HL-60/S4 (cell line): ENCODE measurements at regions not wholly inside any gene's neighbourhood (a gene's known extent, or its start where the extent isn't known, plus 50 kb on each side); places are given as distances from the start of the nearest gene placed in this dataset.
"Not testable (repeated sequence)": the region's sequence is repeated elsewhere in the genome, so short reads cannot be mapped to it uniquely, and the experiment has no call there.

ENCODE experiments used
- in situ Hi-C: fragments of 300-500 bp; cut with MboI; formaldehyde crosslinking; loops from 2 replicates; pipeline ENCODE4 v1.14.3; 2022; ENCODE audit warnings: low sequenced_read_pairs

- in situ Hi-C loops, result no loop called here
These were observed 51.2 kb upstream of the PRR5 start for GRCh38 chr22:44650806-44651205.

GRCh38 chr22:44648821-44649565 lies 53.0 kb upstream of the PRR5 start:
- in situ Hi-C loops, result no loop called here

- in situ Hi-C loops, result no loop called here
These were observed 53.8 kb upstream of the PRR5 start for GRCh38 chr22:44648085-44648820.

- in situ Hi-C loops, result no loop called here
These were observed 54.9 kb upstream of the PRR5 start for GRCh38 chr22:44647141-44647540.

- in situ Hi-C loops, result no loop called here
These were observed 55.3 kb upstream of the PRR5 start for GRCh38 chr22:44646668-44647067.

GRCh38 chr22:44646141-44646540 lies 55.9 kb upstream of the PRR5 start:
- in situ Hi-C loops, result no loop called here

- in situ Hi-C loops, result no loop called here
These were observed 56.5 kb upstream of the PRR5 start for GRCh38 chr22:44645531-44645930.

- in situ Hi-C loops, result no loop called here
These were observed 56.9 kb upstream of the PRR5 start for GRCh38 chr22:44645083-44645482.

- in situ Hi-C loops, result not testable (repeated sequence)
These were observed 58.4 kb upstream of the PRR5 start for GRCh38 chr22:44643526-44644101.

- in situ Hi-C loops, result no loop called here
These were observed 59.8 kb upstream of the PRR5 start for GRCh38 chr22:44642096-44642644.

GRCh38 chr22:44640618-44641155 lies 61.3 kb upstream of the PRR5 start:
- in situ Hi-C loops, result no loop called here

GRCh38 chr22:44639891-44640617 lies 62.0 kb upstream of the PRR5 start:
- in situ Hi-C loops, result no loop called here

GRCh38 chr22:44638971-44639760 lies 62.8 kb upstream of the PRR5 start:
- in situ Hi-C loops, result no loop called here

GRCh38 chr22:44636502-44637206 lies 65.3 kb upstream of the PRR5 start:
- in situ Hi-C loops, result not testable (repeated sequence)

GRCh38 chr22:44635567-44635966 lies 66.4 kb upstream of the PRR5 start:
- in situ Hi-C loops, result not testable (repeated sequence)

- in situ Hi-C loops, result no loop called here
These were observed 67.3 kb upstream of the PRR5 start for GRCh38 chr22:44634426-44635321.

GRCh38 chr22:44633647-44634046 lies 68.4 kb upstream of the PRR5 start:
- in situ Hi-C loops, result no loop called here
